Myocyte (in vitro differentiated cells): ENCODE measurements at regions not wholly inside any gene's neighbourhood (a gene's known extent, or its start where the extent isn't known, plus 50 kb on each side); places are given as distances from the start of the nearest gene placed in this dataset.
"Not testable (repeated sequence)": the region's sequence is repeated elsewhere in the genome, so short reads cannot be mapped to it uniquely, and the experiment has no call there.

Experiments
- DNase-seq: peaks from one replicate; pipeline ENCODE4 v3.0.0-alpha.2; 2012; ENCODE audit warnings: low read depth

- DNase-seq = no peak
Measured at GRCh38 chr2:118417406-118418120, 329.3 kb downstream of the INSIG2 start.

- not testable (repeated sequence) for DNase-seq
Measured at GRCh38 chr2:118415186-118415585, 326.9 kb downstream of the INSIG2 start.

- DNase-seq = no peak
Measured at GRCh38 chr2:118403658-118404451, 315.6 kb downstream of the INSIG2 start.

GRCh38 chr2:118388771-118389170 is 300.5 kb downstream of the INSIG2 start:
- DNase-seq = no peak

GRCh38 chr2:118387509-118387908 is 299.2 kb downstream of the INSIG2 start:
- DNase-seq = no peak

GRCh38 chr2:118386641-118387302 is 298.5 kb downstream of the INSIG2 start:
- no peak for DNase-seq

- DNase-seq = no peak
Measured at GRCh38 chr2:118380915-118381653, 292.8 kb downstream of the INSIG2 start.

GRCh38 chr2:118375907-118376485 is 287.7 kb downstream of the INSIG2 start:
- no peak for DNase-seq

- DNase-seq = no peak
Measured at GRCh38 chr2:118374974-118375755, 286.9 kb downstream of the INSIG2 start.

GRCh38 chr2:118372886-118373830 is 284.9 kb downstream of the INSIG2 start:
- DNase-seq = no peak

- peak; percentile 15 for DNase-seq
Measured at GRCh38 chr2:118371515-118371914, 283.2 kb downstream of the INSIG2 start.

- DNase-seq = not testable (repeated sequence)
Measured at GRCh38 chr2:118369521-118369920, 281.2 kb downstream of the INSIG2 start.

GRCh38 chr2:118363604-118364003 is 275.3 kb downstream of the INSIG2 start:
- no peak for DNase-seq

GRCh38 chr2:118356051-118356450 is 267.8 kb downstream of the INSIG2 start:
- no peak for DNase-seq

- DNase-seq = no peak
Measured at GRCh38 chr2:118351796-118352195, 263.5 kb downstream of the INSIG2 start.

- no peak for DNase-seq
Measured at GRCh38 chr2:118350621-118351020, 262.4 kb downstream of the INSIG2 start.

- DNase-seq = no peak
Measured at GRCh38 chr2:118349365-118349764, 261.1 kb downstream of the INSIG2 start.

- peak; percentile 26 for DNase-seq
Measured at GRCh38 chr2:118348380-118349034, 260.2 kb downstream of the INSIG2 start.
